HEK293T (cell line): ENCODE measurements at regions not wholly inside any gene's neighbourhood (a gene's known extent, or its start where the extent isn't known, plus 50 kb on each side); places are given as distances from the start of the nearest gene placed in this dataset.

ENCODE experiments used
- CTCF ChIA-PET: fragments of 350-600 bp; formaldehyde crosslinking; extraction: SDS; loops from one replicate; lab custom pipeline; 2021; ENCODE audit warnings: antibody characterized with exemption, inconsistent platforms; lab: Yijun Ruan, JAX
- POLR2A ChIA-PET: fragments of 350-600 bp; formaldehyde crosslinking; extraction: SDS; loops from one replicate; lab custom pipeline; 2020; ENCODE audit warnings: antibody characterized with exemption, inconsistent platforms; lab: Yijun Ruan, JAX
- DNase-seq: peaks from one replicate; pipeline ENCODE4 v3.0.0; 2012; ENCODE audit warnings: mixed read lengths; ENCODE audit errors: extremely low spot score
- ARNT ChIP-seq: fragments of 450-650 bp; IDR thresholded peaks from 2 replicates; pipeline ENCODE4 v1.6.1; 2017; ENCODE audit warnings: mild to moderate bottlenecking
- BHLHE40 ChIP-seq: fragments of 450-650 bp; IDR thresholded peaks from 2 replicates; pipeline ENCODE4 v1.6.1; 2016; ENCODE audit warnings: mild to moderate bottlenecking, moderate library complexity, borderline replicate concordance
- CTBP1 ChIP-seq: fragments of 450-650 bp; IDR thresholded peaks from 2 replicates; pipeline ENCODE4 v1.6.1; 2016; ENCODE audit warnings: borderline replicate concordance
- ELF4 ChIP-seq: fragments of 450-650 bp; IDR thresholded peaks from 2 replicates; pipeline ENCODE4 v1.6.1; 2017; ENCODE audit warnings: antibody characterized with exemption
- FOXA1 ChIP-seq: fragments of 450-650 bp; IDR thresholded peaks from 2 replicates; pipeline ENCODE4 v1.6.1; 2016; ENCODE audit warnings: mild to moderate bottlenecking
- FOXK2 ChIP-seq: fragments of 450-650 bp; IDR thresholded peaks from 2 replicates; pipeline ENCODE4 v1.6.1; 2016; ENCODE audit warnings: mild to moderate bottlenecking
- FOXM1 ChIP-seq: fragments of 450-650 bp; IDR thresholded peaks from 2 replicates; pipeline ENCODE4 v1.6.1; 2017; ENCODE audit warnings: mild to moderate bottlenecking, borderline replicate concordance
- HDGF ChIP-seq: fragments of 450-650 bp; IDR thresholded peaks from 2 replicates; pipeline ENCODE4 v1.6.1; 2017; ENCODE audit warnings: antibody characterized with exemption, borderline replicate concordance
- L3MBTL2 ChIP-seq: fragments of 450-650 bp; conservative IDR thresholded peaks from 2 replicates; pipeline ENCODE4 v1.6.1; 2016; ENCODE audit warnings: mild to moderate bottlenecking
- LEF1 ChIP-seq: fragments of 450-650 bp; IDR thresholded peaks from 2 replicates; pipeline ENCODE4 v1.6.1; 2017; ENCODE audit warnings: mild to moderate bottlenecking, borderline replicate concordance
- NFRKB ChIP-seq: fragments of 450-650 bp; IDR thresholded peaks from 2 replicates; pipeline ENCODE4 v1.6.1; 2016; ENCODE audit warnings: mild to moderate bottlenecking, moderate library complexity
- PKNOX1 ChIP-seq: fragments of 450-650 bp; IDR thresholded peaks from 2 replicates; pipeline ENCODE4 v1.6.1; 2016
- SP1 ChIP-seq: fragments of 450-650 bp; IDR thresholded peaks from 2 replicates; pipeline ENCODE4 v1.6.1; 2017
- SUZ12 ChIP-seq: fragments of 450-650 bp; IDR thresholded peaks from 2 replicates; pipeline ENCODE4 v1.6.1; 2016; ENCODE audit warnings: mild to moderate bottlenecking
- TARDBP ChIP-seq: fragments of 450-650 bp; IDR thresholded peaks from 2 replicates; pipeline ENCODE4 v1.6.1; 2016
- ZNF384 ChIP-seq: fragments of 450-650 bp; IDR thresholded peaks from 2 replicates; pipeline ENCODE4 v1.6.1; 2016

GRCh38 chr1:55552636-55553035 is 337.5 kb upstream of the USP24 start:
- POLR2A ChIA-PET: no interaction called here
- no peak for DNase-seq
- TF ChIP-seq FOXA1: no peak
- no peak for TF ChIP-seq PKNOX1
- TF ChIP-seq ELF4: no peak
- no peak for TF ChIP-seq TARDBP
- no peak for TF ChIP-seq FOXM1
- no peak for TF ChIP-seq ARNT
- no peak for TF ChIP-seq CTBP1
- TF ChIP-seq SP1: no peak
- no peak for TF ChIP-seq BHLHE40
- TF ChIP-seq HDGF: no peak
- CTCF ChIA-PET: no interaction called here

GRCh38 chr1:55547405-55547804 is 332.2 kb upstream of the USP24 start:
- DNase-seq: no peak

GRCh38 chr1:55546553-55546952 is 331.4 kb upstream of the USP24 start:
- POLR2A ChIA-PET: no interaction called here
- no peak for TF ChIP-seq FOXA1
- TF ChIP-seq PKNOX1: no peak
- no peak for TF ChIP-seq SP1
- no peak for TF ChIP-seq SUZ12
- TF ChIP-seq L3MBTL2: no peak
- TF ChIP-seq FOXM1: no peak
- no peak for TF ChIP-seq CTBP1
- no peak for TF ChIP-seq ARNT
- no peak for TF ChIP-seq BHLHE40
- no peak for TF ChIP-seq NFRKB
- CTCF ChIA-PET: no interaction called here
- no peak for DNase-seq

More at GRCh38 chr1:55547405-55547804, 332.2 kb upstream of the USP24 start:
- CTCF ChIA-PET: no interaction called here
- TF ChIP-seq FOXA1: no peak
- TF ChIP-seq HDGF: no peak
- no peak for TF ChIP-seq SUZ12
- TF ChIP-seq CTBP1: no peak
- no peak for TF ChIP-seq ELF4
- no peak for TF ChIP-seq BHLHE40
- TF ChIP-seq LEF1: no peak
- POLR2A ChIA-PET: no interaction called here

GRCh38 chr1:55544826-55545225 is 329.7 kb upstream of the USP24 start:
- no peak for DNase-seq
- ChIA-PET CTCF (no interaction called here), POLR2A (no interaction called here)
- no peak for TF ChIP-seq L3MBTL2
- TF ChIP-seq LEF1: no peak
- TF ChIP-seq FOXM1: no peak
- no peak for TF ChIP-seq CTBP1
- TF ChIP-seq ARNT: no peak
- TF ChIP-seq ELF4: no peak
- TF ChIP-seq HDGF: no peak
- TF ChIP-seq BHLHE40: no peak
- no peak for TF ChIP-seq PKNOX1
- no peak for TF ChIP-seq TARDBP
- TF ChIP-seq SP1: no peak
- no peak for TF ChIP-seq ZNF384
- TF ChIP-seq FOXK2: no peak
- TF ChIP-seq NFRKB: no peak
- TF ChIP-seq SUZ12: no peak
- TF ChIP-seq FOXA1: no peak

- POLR2A ChIA-PET: no interaction called here
- TF ChIP-seq ELF4: no peak
- TF ChIP-seq ZNF384: no peak
- TF ChIP-seq FOXA1: no peak
- TF ChIP-seq BHLHE40: no peak
- TF ChIP-seq L3MBTL2: no peak
- no peak for TF ChIP-seq CTBP1
- TF ChIP-seq TARDBP: no peak
- TF ChIP-seq SP1: no peak
- no peak for TF ChIP-seq FOXM1
- no peak for TF ChIP-seq ARNT
- TF ChIP-seq LEF1: no peak
- no peak for TF ChIP-seq PKNOX1
- TF ChIP-seq FOXK2: no peak
- no peak for TF ChIP-seq HDGF
- TF ChIP-seq NFRKB: no peak
- TF ChIP-seq SUZ12: no peak
- no peak for DNase-seq
- CTCF ChIA-PET: no interaction called here
Observed at GRCh38 chr1:55542901-55543504, 327.8 kb upstream of the USP24 start.

- POLR2A ChIA-PET: no interaction called here
- CTCF ChIA-PET: no interaction called here
- DNase-seq: no peak
- no peak for TF ChIP-seq LEF1
- no peak for TF ChIP-seq HDGF
- no peak for TF ChIP-seq NFRKB
- no peak for TF ChIP-seq FOXA1
- no peak for TF ChIP-seq CTBP1
- no peak for TF ChIP-seq FOXM1
Observed at GRCh38 chr1:55541296-55541695, 326.1 kb upstream of the USP24 start.
